ENCODE measurements at regions not wholly inside any gene's neighbourhood (a gene's known extent, or its start where the extent isn't known, plus 50 kb on each side); places are given as distances from the start of the nearest gene placed in this dataset.

- no peak for TF ChIP-seq CTCF (IDR thresholded peaks at IDR 0.05; ENCODE audit: control extremely low read depth in 1 of 3, insufficient read depth in 1 of 3, low read depth in 1 of 3, low read length in 3 of 3)
- TF ChIP-seq RAD21 (IDR thresholded peaks at IDR 0.05 in 1 of 2, conservative IDR thresholded peaks at IDR 0.05 in 1 of 2; ENCODE audit: low read depth in 2 of 2, low read length in 2 of 2) = no peak
- no peak for TF ChIP-seq TAF1 (IDR thresholded peaks at IDR 0.05; ENCODE audit: low read depth, low read length)
- TF ChIP-seq EZH2 (IDR thresholded peaks at IDR 0.05; ENCODE audit: low read depth, low read length, severe bottlenecking) = no peak
Observed at GRCh38 chr1:232737917-232738316, 67.3 kb upstream of the MAP10 start.

Data from H1 (cell line).